Smooth muscle cell (in vitro differentiated cells): ENCODE measurements at regions not wholly inside any gene's neighbourhood (a gene's known extent, or its start where the extent isn't known, plus 50 kb on each side); places are given as distances from the start of the nearest gene placed in this dataset.

Source experiments
- DNase-seq: peaks from one replicate; lab custom pipeline; 2025; ENCODE audit not compliant: unreplicated experiment; lab: John Stamatoyannopoulos, UW
- H2AFZ ChIP-seq: fragments of 200-600 bp; sonication (generic); 2 replicates; pipeline ENCODE4 v1.6.0; 2016; ENCODE audit warnings: antibody characterized with exemption, low read depth, mild to moderate bottlenecking
- H3F3A ChIP-seq: fragments of 200-600 bp; sonication (generic); 2 replicates; pipeline ENCODE4 v1.6.0; 2017; ENCODE audit warnings: antibody characterized with exemption, low read depth
- H3K27ac ChIP-seq: fragments of 200-600 bp; sonication (generic); 2 replicates; pipeline ENCODE4 v1.5.1; 2016; ENCODE audit warnings: low read depth, mild to moderate bottlenecking
- H3K27me3 ChIP-seq: fragments of 200-600 bp; sonication (generic); 2 replicates; pipeline ENCODE4 v1.6.1; 2016; ENCODE audit warnings: low read depth, mild to moderate bottlenecking
- H3K36me3 ChIP-seq: fragments of 200-600 bp; sonication (generic); 2 replicates; pipeline ENCODE4 v1.5.1; 2016; ENCODE audit warnings: low read depth
- H3K4me1 ChIP-seq: fragments of 200-600 bp; sonication (generic); 2 replicates; pipeline ENCODE4 v1.5.1; 2016; ENCODE audit warnings: low read depth
- H3K4me2 ChIP-seq: fragments of 200-600 bp; sonication (generic); 2 replicates; pipeline ENCODE4 v1.6.0; 2016; ENCODE audit warnings: mild to moderate bottlenecking
- H3K4me3 ChIP-seq: fragments of 200-600 bp; sonication (generic); 2 replicates; pipeline ENCODE4 v1.5.1; 2016; ENCODE audit warnings: mild to moderate bottlenecking
- H3K79me2 ChIP-seq: fragments of 200-600 bp; sonication (generic); 2 replicates; pipeline ENCODE4 v1.6.0; 2016; ENCODE audit warnings: low read depth, mild to moderate bottlenecking
- H3K9ac ChIP-seq: fragments of 200-600 bp; sonication (generic); 2 replicates; pipeline ENCODE4 v1.6.0; 2016; ENCODE audit warnings: low read depth
- H3K9me3 ChIP-seq: fragments of 200-600 bp; sonication (generic); replicated peaks from 2 replicates; pipeline ENCODE4 v1.5.1; 2016; ENCODE audit warnings: low read depth
- H4K20me1 ChIP-seq: fragments of 200-600 bp; sonication (generic); 2 replicates; pipeline ENCODE4 v1.6.0; 2016; ENCODE audit warnings: low read depth
- CTCF ChIP-seq: fragments of 200-600 bp; sonication (generic); IDR thresholded peaks from 2 replicates; pipeline ENCODE4 v1.5.1; 2017; ENCODE audit warnings: borderline replicate concordance, mild to moderate bottlenecking, antibody characterized with exemption; ENCODE audit not compliant: insufficient read depth, poor library complexity, severe bottlenecking
- WGBS: methylation state at CpG from one replicate; pipeline ENCODE4 v1.1.7; 2016; ENCODE audit warnings: low lambda C conversion rate; 5-methylcytosine and 5-hydroxymethylcytosine counted together

- TF ChIP-seq CTCF: no peak
- H3K9ac ChIP-seq: no peak overlapping the region
- H3K4me2 ChIP-seq: no peak overlapping the region
- H3K27ac ChIP-seq: no peak overlapping the region
- H3K9me3 ChIP-seq: no peaks in the 10 kb centered on the region
- H4K20me1 ChIP-seq: no peaks in the 10 kb centered on the region
- H3K79me2 ChIP-seq: no peaks in the 10 kb centered on the region
- no peaks in the 10 kb centered on the region for H3K27me3 ChIP-seq
- H3K4me3 ChIP-seq: no peak overlapping the region
- H3K4me1 ChIP-seq: no peaks in the 10 kb centered on the region
- no peaks in the 10 kb centered on the region for H3K36me3 ChIP-seq
- H3F3A ChIP-seq: peaks cover 6% of the 10 kb centered on the region
- no peak for DNase-seq
- no peak overlapping the region for H2AFZ ChIP-seq
- WGBS: 66% methylated on average over 9 of the region's 9 CpGs
Observed at GRCh38 chr3:194838236-194838635, 152.6 kb downstream of the FAM43A start.

- WGBS: 42% methylated on average over 21 of the region's 21 CpGs
- TF ChIP-seq CTCF: no peak
- H3K9me3 ChIP-seq: no peaks in the 10 kb centered on the region
- no peaks in the 10 kb centered on the region for H3K36me3 ChIP-seq
- H2AFZ ChIP-seq: no peak overlapping the region
- peak overlapping the region; percentile 21 for H3K9ac ChIP-seq
- no peaks in the 10 kb centered on the region for H3K79me2 ChIP-seq
- no peaks in the 10 kb centered on the region for H3K27me3 ChIP-seq
- H3K4me1 ChIP-seq: peaks cover 5% of the 10 kb centered on the region
- no peaks in the 10 kb centered on the region for H4K20me1 ChIP-seq
- H3K4me3 ChIP-seq: no peak overlapping the region
- no peak for DNase-seq
- peaks cover 6% of the 10 kb centered on the region for H3F3A ChIP-seq
- H3K4me2 ChIP-seq: peak overlapping the region; percentile 68
- peak overlapping the region; percentile 84 for H3K27ac ChIP-seq
Observed at GRCh38 chr3:194840661-194841514, 155.2 kb downstream of the FAM43A start.

- no peaks in the 10 kb centered on the region for H3K36me3 ChIP-seq
- TF ChIP-seq CTCF: no peak
- H3K9me3 ChIP-seq: no peaks in the 10 kb centered on the region
- H3K79me2 ChIP-seq: no peaks in the 10 kb centered on the region
- no peak overlapping the region for H3K4me3 ChIP-seq
- peaks cover 5% of the 10 kb centered on the region for H3K4me1 ChIP-seq
- peak overlapping the region; percentile 84 for H3K27ac ChIP-seq
- H4K20me1 ChIP-seq: no peaks in the 10 kb centered on the region
- peak overlapping the region; percentile 68 for H3K4me2 ChIP-seq
- 45% methylated on average over 2 of the region's 2 CpGs for WGBS
- H2AFZ ChIP-seq: no peak overlapping the region
- H3K9ac ChIP-seq: peak overlapping the region; percentile 21
- H3F3A ChIP-seq: peaks cover 6% of the 10 kb centered on the region
- DNase-seq: no peak
- H3K27me3 ChIP-seq: no peaks in the 10 kb centered on the region
Observed at GRCh38 chr3:194841515-194841841, 155.8 kb downstream of the FAM43A start.

- 36% methylated on average over 8 of the region's 8 CpGs for WGBS
- no peaks in the 10 kb centered on the region for H3K36me3 ChIP-seq
- H3K79me2 ChIP-seq: no peaks in the 10 kb centered on the region
Observed at GRCh38 chr3:194843556-194843955, 157.9 kb downstream of the FAM43A start.

More at GRCh38 chr3:194843556-194843955, 157.9 kb downstream of the FAM43A start:
- Histone ChIP-seq H4K20me1 (no peaks in the 10 kb centered on the region), H3K9me3 (no peaks in the 10 kb centered on the region), H3K27ac (peak overlapping the region; percentile 84), H3K4me1 (peaks cover 5% of the 10 kb centered on the region), H3K4me3 (no peak overlapping the region), H3K27me3 (no peaks in the 10 kb centered on the region), H3K4me2 (peak overlapping the region; percentile 54), H2AFZ (no peak overlapping the region), H3K9ac (peak overlapping the region; percentile 26), H3F3A (peaks cover 6% of the 10 kb centered on the region)
- no peak for DNase-seq
- no peak for TF ChIP-seq CTCF
